Ammon's horn (tissue), 1 donor: ENCODE measurements at regions not wholly inside any gene's neighbourhood (a gene's known extent, or its start where the extent isn't known, plus 50 kb on each side); places are given as distances from the start of the nearest gene placed in this dataset.

Experiments used
- DNase-seq: peaks from one replicate; pipeline ENCODE4 v3.0.0-alpha.2; 2016; ENCODE audit warnings: low spot score

DNA sequence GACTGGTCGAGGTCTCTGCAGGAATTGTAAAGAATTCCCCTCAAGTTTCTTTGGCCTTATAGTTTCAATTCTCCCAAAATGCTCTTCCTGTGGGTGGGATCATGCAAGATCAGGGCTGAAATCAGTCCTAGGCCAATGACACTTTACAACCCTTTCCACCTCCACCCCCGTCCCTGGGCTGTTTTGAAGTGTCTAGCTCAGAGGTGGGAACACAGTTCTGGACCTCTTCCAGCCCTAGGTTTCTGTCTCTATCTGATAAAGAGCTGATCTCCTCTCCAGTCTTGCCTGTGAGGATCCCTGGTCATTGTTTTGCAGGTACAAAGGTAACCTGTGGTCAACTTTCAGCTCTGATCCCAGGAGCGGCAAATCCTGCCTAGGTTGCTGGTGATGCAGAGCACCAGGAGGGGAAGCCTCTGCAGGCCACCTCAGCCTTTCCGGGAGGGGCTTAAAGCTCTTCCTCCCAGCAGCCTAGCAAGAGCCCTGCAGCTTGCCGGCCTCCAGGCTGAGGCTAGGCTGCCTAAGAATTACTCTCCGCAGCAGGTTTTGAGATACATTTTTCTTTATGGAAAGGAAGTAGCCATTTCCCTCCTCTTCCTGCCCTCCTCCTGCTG lies 69.8 kb upstream of the WIPF1 start:
- no peak for DNase-seq

DNA sequence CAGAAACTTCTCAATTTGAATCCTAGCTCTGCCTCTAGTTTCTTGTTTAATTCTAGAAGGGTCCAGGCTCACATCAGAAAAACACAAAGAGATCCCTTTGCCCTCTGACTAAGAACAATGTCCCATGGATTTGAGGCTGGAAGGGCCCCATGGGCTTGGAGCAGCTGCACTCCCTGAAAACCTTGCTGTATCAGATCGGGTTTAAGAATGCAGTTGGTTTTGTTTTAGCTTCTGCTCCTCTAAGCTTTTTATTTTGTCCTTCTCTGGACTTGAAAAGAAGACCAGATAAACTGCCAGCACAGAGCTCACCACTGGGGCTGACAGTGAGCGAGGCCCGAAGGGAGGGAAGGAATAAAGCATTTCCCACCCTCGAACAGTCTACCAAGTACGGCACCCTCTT lies 69.2 kb upstream of the WIPF1 start:
- peak; percentile 59 for DNase-seq

DNA sequence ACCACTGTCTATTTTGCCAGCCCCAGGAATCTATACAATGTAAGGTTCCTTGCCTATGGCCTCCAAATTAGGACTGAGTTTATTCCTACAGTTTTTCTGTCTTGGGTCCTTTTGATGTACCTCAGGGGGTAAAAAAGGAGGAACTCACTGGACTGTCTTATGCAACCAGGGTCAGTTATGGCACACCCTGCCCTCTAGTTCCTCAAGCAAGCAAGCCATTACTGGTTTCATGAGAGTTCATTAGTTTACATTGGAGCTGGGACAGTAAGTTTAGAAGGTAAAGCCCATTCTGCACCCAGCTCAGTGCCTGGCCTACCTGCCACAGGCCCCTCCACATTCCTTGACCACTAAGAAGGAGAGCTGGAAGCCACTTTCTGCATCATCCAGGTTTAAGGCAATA lies 68.7 kb upstream of the WIPF1 start:
- peak; percentile 57 for DNase-seq

DNA sequence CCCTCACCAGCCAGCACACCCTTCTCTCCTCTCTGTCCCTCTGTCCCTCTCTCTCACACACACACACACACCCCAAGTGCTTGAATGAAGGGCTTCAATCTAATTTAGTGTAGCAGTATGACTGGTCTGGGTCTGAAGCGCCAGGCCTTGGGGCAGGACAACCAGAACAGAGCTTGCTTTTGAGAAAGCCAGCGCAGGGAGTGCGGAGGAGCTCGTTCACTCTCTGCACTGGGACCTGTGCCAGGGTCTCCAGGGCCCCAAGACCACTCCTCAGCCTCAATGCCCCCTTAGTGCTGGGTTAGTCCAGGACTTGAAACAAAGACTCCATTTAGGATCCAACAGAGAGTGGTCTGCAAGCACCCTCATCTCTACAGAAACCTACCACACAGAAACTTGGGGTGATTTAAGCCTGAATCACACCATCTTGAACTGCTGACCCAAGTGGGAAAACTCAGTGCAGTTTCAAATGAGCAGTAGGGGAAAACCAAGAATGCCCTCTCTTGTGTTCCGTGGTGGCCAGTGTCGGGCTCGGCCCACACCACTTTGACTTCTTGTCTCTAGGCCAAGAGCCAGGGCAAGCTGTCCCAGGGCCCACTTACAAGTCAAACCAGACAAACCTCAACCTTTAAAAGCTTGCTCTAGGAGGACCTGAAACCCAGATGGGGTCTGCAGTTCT lies 66.6 kb upstream of the WIPF1 start:
- DNase-seq: peak; percentile 40

DNA sequence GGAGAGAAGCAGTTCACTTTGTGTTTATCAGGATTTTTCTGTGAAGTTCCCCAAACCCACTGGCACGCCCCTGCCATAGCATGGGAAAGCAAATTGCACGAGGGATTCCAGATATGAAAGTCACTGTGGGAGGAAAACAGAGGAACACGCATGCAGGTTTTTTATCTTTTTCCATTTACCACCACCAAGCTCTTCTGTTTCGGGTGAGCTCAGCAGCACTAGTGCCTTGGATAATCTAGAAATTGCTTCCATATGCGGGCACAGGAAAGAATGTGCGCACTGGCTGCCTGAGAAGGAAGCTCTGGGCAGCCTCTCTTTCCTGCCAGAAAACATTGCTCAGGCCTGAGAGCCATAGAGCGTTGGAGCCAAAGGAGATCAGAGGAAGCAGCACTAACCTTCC lies 65.9 kb upstream of the WIPF1 start:
- no peak for DNase-seq

DNA sequence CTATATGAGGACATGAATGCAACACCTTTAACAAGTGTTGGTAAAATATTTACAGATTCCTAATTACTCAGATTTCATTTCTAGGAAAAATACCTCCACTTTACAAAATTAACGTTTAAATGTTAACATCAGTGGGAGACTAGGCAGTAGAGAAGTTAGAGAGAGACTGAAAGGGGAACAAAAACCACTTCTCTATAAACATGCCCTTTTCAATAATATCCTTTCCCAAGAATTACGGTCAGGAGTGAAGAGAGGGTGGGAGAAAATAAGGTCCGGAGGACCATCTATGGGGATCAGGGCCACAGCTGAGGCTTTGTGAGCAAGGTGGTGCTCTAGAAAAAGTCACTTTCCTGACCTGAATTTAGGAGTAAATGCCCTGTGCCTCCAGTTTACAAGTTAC lies 65.3 kb upstream of the WIPF1 start:
- no peak for DNase-seq

DNA sequence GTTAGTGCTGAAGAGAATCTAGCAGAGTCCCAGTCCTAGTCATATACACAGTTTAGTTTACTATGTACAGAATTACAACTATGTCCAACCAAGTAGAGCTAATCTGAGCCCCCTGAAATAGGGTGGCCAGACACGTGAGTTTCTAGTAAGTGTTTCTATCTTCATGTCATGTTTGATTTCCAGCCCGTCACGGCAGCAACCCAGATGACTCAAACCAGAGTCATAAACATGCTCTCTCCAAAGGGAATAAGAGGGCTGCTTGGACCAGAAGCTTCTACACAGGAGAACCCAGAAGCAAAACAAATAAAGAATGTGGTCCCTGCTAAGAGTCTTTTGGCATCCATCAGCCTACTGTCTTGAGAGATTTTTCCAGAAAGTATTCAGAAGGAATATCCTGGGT lies 64.9 kb upstream of the WIPF1 start:
- DNase-seq: no peak

GRCh38 chr2:174660984-174661675 lies 63.5 kb upstream of the WIPF1 start:
- DNase-seq: no peak

DNA sequence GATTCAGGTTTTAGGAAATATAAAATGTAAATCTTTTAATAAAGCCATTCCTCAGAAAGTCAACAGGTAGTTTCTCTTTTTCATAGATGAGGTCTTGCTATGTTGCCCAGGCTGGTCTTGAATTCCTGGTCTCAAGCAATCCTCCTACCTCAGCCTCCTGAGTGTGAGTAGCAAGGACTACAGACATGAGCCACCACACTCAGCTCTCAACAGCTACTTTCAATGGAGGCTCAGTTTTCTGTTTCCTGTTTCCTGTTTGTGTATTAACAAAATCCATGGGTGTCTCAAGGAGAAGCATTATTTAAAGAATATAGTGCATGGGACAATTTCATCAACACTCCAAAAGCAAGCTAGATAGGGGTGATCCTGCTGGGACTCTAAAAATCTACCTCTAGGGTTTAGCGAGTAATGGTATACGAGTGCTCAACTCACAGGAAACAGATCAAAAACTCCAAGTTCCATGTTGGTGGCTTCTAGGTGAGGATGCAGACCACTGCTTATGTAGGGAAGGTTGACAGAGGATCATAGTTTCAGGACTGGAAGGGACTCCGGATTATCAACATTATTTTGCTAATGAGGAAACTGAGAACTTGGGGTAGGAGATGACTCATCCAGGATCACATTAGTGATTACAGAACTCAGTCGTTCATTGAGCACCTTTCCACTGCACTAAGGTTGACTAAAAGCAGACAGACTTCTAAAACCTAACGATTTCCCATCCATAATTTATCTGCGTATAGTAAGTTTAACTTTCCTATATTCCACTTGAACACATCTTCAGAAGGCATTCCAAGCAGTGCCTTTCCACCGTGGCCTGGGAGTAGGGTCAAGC lies 61.7 kb upstream of the WIPF1 start:
- DNase-seq: no peak

GRCh38 chr2:174656676-174657176 lies 59.1 kb upstream of the WIPF1 start:
- no peak for DNase-seq

DNA sequence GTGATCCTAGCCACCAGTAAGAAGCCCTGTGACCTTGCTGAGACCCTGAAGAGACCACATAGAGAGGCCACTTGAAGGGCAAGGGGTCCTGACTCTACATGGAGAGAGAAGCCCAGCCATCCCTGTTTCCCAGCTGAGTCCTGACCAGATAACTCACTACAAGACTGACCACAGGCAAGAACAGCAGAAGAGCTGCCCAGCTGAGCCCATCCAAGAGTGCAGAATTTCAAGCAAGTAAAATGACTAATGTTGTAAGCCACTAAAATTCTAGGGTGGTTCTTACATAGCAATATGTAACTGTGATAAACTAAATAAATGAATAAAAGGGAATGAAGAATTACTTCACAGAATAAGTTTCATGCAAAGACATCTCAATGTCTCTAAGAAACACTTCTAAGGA lies 58.4 kb upstream of the WIPF1 start:
- no peak for DNase-seq

DNA sequence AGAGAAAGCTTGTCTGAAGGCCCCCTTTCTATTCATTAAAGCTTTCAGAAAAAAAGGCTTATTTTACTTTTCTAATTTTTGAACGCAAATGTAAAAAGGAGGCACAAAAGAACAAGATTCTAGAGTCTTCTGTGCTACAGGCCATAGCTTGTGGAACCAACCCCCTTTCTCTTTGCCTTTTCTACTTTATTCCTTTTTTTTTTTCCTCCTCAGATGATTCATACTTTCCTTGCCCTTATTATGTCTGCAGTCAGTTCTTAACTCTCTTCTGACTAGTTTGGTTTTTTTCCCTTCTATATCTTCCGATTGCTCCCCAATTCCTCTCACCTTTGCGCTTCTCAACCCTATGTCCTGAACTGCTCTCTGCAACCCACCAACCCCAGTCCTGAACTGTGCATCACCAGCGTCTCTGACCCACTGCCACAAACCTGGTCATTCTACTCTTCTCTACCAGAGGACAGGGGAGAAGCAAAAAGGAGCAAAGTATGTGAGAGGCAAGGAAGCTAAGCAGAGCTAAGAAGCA lies 56.9 kb upstream of the WIPF1 start:
- no peak for DNase-seq

DNA sequence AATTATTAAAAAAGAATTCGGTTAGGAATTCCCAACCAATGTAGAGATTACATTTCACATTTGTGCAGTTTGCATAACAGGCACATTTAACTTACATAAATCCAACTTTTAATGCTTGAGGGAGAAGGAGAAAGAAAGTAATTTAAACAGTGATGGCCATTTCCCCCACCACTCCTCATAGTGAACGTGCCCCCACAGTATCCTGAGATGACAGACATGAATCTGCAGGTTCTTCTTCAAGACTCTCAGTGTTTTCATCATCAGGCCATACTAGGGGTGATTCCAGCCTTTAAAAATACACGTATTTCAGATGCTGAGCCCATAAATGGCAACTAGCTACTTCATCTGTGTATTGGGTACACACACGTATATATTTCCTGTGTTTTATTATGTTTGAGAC lies 51.3 kb upstream of the WIPF1 start:
- DNase-seq: no peak
